Amniotic epithelial cell (primary cell): ENCODE measurements at regions not wholly inside any gene's neighbourhood (a gene's known extent, or its start where the extent isn't known, plus 50 kb on each side); places are given as distances from the start of the nearest gene placed in this dataset.

ENCODE experiments used
- DNase-seq: peaks from one replicate; pipeline ENCODE4 v3.0.0-alpha.2; 2010; ENCODE audit warnings: low read depth

DNA sequence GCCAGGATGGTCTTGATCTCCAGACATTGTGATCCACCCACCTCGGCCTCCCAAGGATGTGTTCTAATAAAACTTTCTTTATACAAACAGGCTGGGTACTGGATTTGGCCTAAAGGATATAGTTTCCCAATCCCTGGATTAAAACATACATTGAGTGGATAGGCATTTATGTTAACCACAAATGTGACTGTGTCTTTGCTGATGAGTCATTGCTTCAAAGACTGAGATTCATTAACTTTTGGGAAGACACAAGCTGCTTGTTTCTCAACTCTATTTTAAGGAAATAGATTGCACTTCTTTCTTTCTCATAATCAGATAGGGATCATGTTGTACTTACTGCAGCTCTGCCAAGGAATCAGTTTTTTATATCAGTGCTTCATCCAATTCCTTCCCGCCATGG lies 131.3 kb upstream of the AGA start:
- peak; percentile 94 for DNase-seq

DNA sequence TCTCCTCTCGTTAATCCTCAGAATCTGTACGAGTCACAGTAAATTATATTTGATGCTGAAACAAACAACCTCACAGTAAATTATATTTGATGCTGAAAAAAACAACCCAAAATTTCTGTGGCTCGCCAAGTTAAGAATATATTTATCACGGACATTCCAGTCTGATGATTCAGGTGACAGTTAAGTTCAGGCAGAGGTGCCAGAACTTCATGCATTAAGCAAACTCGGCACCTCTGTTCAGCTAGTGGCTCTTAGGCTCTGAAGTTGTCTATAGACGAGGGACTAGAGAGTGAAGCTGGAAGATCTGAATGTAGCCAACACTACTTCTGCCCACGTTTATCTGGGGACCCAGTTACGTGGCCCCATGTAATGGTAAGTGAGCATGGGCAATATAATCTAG lies 132.2 kb upstream of the AGA start:
- DNase-seq, result peak; percentile 61

DNA sequence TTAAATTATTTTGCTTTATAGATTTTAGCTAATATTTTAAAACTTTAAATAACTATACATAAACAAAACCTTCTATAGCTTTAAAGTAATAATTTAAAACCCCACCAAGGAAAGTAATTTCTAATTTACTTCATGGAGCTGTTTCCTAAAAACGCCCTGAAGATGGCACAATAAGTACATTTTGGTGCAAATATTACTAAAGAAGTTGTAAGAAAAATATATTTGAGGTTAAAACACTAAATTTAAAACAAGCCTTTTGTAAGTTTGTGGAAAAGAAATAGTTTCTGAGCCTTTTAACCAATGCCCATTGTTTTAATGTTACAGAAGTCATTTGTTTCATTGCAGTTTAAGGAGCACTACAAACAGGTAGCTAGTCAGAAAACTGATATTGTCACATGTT lies 137.4 kb upstream of the AGA start:
- DNase-seq, result no peak

DNA sequence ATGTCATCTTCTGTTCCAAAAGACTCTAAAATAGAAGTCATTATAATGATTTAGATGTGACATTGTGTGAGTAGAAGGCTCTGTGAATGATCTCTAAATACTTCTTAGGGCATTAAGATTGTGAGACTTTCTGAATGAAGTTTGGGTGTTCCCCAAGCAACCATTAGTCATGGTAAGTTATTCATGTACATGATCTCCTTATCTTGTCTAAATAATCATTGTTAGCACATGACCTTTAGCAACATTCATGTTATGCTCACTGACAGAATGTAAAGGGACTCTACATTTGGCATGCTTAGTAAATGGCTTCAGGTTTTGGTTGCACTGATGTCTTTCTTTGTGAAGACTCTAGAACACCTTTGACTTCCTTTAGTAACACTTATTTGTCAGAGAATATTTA lies 140.8 kb upstream of the AGA start:
- peak; percentile 31 for DNase-seq

DNA sequence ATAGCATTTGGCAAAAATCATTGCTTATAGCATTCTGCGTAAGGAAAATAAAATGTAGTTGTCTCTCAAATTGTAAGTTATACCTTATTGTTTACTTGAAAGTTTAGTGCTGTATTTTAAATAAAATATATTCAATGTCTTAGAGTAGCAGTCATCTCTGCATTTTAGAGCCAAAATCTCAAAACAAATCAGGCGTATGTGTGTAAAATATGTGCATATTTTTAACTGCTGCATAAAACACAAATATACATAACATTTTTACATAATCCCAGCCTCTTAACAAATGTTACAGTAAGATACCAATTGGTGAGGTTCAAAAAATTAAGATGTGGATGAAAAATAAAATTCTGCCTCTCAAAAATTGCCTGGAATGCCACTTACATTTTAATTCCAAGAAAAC lies 145.8 kb upstream of the AGA start:
- DNase-seq, result no peak

DNA sequence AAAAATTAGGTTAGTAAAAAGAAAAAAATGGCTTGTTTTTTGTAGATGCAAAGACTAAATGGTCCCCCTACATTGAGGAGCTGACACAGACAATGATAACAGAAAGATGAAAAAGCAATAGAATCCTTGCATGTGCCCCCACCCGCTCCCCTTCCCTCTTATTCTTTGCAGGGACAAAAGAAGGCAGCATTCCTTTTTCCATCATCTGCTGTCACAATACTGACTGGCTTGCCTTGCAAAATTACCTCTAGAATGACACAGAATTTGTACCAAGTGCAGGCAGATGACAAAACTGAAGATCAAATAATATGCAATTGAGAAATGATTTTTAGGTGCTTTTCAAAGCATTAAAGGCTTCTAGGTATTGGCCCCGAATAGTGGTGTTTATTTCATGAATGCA lies 153.1 kb upstream of the AGA start:
- DNase-seq, result no peak

DNA sequence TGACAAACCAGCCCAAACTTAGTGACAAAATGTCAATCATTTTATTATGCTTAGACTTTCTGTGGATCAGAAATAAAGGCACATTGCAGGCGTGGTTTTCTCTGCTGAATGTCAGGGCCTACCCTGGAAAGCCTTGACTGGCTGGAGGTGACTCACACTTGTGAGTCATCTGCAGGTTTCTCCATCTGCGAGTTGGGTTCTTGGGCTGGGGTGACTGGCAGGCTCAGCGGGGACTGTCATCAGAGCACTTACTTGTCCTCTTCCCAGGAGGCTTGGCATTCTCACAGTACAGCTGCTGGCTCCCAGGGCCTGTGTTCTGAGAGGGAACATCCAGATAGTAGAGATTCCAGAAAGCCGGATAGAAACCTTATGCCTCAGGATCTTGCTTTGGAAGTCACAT lies 153.8 kb upstream of the AGA start:
- peak; percentile 68 for DNase-seq

DNA sequence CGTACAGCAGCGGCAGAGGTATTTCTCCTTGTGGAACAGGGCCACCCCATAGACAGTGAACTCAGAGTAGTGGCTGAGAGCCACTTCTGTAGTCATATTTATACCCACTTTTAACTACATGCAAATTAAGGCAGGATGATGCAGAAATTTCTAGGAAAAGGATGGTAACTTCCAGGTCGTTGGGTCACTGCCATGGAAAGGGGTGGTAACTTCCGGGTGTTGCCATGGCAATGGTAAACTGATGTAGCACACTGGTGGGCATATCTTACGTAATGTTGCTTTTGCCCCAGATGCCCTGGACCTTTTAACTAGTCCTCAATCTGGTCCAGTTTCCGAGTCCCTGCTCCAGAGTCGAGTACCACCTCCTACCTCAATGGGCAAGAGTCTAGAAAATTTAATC lies 154.8 kb upstream of the AGA start:
- DNase-seq, result no peak

DNA sequence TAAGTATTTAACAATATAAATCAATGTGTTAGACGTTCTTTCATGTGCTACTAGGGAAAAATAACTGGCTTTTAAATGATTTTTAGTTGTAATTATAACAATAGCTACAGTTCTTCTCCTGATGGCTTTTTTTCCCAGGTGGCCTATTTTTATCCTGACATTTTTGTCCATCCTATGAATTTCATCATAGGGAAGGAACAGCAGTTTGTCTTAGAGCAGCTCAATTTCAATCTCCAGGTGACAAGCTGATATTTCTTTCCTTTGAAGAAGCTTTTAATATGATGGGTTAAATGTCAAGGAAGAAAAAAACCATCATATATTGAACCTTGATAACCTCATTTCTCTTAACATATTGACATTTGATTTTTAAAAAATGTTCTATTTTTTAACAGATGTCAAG lies 163.0 kb upstream of the AGA start:
- DNase-seq, result no peak

DNA sequence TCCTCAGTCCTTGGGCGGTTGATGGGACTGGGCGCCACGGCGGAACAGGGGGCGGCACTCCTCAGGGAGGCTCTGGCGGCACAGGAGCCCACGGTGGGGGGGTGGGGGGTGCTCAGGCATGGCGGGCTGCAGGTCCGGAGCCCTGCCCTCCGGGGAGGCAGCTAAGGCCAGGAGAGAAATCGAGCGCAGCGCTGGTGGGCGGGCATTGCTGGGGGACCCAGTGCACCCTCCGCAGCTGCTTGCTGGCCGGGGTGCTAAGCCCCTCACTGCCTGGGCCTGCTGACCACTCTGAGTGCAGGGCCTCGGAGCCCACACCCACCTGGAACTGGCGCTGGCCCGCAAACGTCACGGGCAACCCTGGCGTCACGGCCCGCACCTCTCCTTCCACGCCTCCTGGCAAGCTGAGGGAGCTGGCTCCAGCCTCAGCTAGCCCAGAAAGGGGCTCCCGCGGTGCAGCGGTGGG lies 164.9 kb upstream of the AGA start:
- no peak for DNase-seq

DNA sequence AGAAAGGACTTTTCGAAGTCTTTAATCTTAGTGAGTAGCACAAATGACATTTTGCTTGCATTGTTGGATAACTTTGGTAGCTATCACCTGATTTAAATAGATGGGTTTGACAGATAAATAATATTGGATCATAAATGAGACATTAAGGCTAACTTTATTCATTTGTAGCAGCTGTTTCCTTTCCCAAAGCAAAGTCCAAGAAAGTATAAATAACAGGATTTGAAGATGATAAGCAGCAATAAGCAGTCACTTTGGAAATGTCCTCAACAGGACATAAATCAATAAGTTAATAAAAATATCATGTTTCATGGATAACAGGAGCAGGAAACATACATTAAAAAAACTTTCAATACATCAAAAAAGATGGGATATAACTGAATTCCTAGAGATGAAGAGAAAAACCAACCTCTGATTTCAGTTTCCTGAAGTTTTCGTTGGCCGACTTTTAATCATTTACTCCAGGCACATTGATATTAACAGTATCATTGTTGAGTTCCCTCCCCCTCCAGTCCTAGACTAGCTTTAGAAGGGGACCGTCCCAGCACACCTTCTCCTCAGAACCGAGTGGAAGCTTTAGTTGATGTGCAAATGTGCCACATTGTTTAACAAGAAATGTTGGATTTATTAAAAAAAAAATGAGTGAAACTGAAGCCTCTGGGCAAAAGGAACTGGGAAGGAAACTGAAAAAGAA lies 169.9 kb upstream of the AGA start:
- DNase-seq, result no peak

DNA sequence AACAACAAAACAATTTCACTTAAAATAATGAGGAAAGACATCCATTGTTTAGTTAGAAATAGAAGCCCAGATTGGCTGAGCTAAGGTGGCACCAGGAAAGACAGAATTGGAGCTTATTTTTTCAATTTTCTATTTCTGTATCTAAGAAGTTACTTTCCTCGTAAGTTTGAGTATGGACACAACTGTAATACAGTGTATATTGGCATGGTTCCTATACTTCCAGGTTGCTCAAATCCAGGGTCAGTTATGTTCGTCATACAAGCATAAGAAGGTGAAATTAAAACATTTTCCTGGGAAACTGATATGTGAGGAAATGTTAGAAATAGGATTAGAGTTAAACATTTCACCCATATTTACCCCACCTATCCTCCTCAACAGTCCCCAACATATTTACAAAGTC lies 170.4 kb upstream of the AGA start:
- DNase-seq, result no peak

DNA sequence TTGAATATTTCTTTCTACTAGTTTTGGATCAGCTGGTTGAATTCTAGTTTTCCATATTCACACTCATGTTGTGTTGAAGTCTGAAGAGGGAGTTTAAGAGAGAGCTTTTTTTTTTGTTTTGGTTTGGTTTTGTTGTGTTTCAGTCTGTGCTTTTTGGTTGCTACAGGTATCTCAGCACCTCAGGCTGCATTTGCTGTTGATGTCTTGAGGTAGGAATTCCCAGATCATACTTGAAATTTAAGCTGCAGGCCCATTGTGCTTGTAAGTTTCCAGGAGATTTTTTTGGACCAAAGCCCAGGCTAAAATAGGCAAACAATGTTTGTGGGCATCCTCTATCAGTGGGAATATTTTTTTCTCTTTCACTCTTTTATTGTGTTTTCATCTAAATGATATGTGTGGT lies 190.2 kb upstream of the AGA start:
- DNase-seq, result peak; percentile 11

DNA sequence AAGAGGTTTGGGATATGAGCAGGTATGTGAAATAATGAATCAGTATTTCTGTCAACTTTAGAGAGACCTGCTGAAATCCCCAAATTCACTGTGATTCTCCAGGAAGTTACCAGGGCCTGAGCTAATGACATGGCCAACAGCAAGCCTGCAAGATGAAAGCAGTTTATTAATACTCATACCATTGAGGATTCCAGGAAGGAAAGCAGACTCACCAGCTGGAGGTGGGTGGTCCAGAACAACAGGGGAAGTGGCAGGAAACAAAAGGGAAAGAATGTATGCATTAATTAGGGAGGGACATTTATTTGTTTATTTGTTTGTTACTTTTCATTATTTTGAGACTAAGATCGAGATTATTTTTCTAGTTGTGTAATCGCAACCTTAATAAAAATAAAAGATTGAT lies 196.6 kb upstream of the AGA start:
- no peak for DNase-seq

DNA sequence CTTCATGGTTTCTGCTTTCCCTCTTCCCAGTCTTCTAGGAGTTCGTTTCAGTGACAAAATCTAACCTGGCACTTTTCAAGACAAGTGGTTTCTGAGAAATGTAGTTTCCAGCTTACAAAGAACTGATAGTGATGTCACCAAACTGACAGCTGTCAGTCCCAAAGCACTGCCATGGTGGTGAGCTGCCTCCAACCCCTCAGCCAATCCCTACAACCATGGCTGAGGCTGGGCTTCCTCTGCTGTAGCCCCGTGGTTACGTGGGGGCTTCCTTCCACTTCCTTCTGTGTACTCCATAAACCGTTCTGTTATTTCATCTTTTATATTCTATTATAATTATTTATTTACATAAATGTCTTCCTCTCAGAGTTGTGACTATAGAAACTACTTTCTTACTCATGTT lies 198.6 kb upstream of the AGA start:
- no peak for DNase-seq

DNA sequence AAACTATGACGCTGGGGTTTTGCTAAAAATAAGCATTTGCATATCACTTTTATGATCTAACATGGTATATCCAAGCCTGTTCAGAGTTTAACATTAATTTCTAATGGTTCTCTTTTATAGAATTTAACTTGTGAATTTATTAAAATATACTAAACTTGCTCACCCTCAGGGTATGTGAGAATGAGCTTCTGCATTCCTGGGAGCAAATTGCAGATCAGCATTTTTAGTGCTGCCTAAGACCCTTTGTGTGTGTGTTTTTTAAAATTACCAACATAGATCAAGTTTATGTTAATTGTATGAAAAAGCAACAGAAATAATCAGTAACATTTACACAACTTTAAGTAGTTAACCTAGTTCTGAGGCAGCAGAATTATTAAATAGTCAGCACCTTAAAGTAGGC lies 218.0 kb upstream of the AGA start:
- DNase-seq, result no peak

DNA sequence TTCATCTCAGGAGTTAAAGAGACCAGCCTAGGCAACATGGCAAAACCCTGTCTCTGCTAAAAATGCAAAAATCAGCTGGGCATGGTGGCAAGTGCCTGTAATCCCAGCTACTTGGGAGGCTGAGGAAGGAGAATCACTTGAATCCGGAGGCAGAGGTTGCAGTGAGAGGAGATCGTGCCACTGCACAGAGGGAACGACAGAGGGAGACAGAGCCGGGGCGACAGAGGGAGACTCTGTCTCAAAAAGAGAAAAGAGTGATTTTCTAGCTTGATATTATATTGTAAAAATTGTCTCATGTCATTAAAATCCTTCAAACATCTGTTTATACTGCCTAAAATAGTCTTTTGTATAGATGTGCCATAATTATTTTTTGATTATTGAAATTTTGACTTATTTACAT lies 225.4 kb upstream of the AGA start:
- DNase-seq, result no peak

DNA sequence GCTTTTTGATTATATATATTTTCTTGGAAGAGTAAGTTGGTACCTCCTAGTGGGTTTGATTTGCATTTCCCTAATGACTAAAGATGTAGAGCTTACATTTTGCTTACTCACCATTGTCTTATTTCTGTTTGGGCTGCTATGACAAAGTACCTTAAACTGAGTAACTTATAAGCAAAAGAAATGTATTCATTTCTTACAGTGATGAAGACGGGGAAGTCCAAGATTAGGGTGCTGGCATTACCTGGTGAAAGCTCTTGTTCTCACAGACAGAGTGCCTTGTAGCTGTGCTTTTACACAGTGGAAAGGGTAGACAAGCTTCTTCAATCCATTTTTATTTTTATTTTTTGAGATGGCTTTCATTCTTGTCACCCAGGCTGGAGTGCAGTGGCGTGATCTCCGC lies 229.2 kb upstream of the AGA start:
- DNase-seq, result no peak

DNA sequence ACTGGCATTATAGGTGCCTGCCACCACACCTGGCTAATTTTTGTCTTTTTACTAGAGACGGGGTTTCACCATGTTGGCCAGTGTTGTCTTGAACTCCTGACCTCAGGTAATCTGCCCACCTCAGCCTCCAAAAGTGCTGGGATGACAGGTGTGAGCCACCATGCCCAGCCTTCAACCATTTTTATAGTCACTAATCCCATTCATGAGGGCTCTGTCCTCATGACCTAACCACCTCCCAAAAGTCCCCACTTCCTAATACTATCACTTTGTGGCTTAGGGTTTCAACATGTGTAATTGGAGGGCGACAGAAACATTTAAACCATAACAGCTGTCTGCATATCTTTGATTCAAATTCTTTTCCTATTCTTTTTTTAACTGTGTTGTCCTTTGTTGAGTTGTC lies 229.6 kb upstream of the AGA start:
- no peak for DNase-seq

DNA sequence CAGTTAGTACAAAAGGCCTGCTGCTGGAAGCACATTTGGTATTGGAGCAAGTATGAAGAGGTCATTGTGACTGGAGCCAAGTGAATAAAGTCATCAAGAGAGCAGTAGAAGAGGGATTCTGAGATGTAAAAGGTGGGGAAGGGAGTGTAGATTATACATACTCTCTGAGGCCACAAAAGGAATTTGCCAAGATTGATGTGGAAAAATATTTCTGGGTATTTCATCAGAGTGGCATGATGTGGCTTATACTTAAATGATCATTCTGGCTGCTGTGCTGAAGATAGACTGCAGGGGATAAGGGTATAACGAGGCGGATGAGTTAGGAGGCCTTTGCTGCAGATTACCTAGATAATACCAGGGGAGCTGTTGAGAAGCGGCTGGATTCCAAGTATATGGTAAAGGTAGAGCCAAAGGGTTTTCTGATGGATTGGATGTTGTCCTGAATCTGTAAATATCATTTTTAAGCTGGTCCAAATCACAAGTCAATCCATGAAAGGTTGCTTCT lies 231.8 kb upstream of the AGA start:
- DNase-seq, result peak; percentile 12

DNA sequence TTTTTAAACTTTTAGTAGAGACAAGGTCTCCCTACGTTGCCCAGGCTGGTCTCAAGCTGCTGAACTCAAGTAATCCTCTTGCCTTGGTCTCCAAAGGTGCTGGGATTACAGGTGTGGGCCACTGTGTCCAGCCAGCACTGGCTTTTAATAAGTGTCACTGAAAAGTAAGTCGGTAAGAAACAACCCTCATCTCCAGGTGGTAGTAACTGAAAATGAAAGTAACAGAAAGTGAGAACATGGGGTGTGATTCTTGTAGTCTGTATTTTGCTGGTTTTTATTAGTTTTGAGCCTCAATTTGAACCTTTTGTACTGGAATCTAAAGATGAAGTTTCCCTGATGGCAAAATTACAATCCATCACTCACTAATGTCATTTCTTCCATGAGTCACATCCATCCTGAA lies 238.1 kb upstream of the AGA start:
- DNase-seq, result no peak

DNA sequence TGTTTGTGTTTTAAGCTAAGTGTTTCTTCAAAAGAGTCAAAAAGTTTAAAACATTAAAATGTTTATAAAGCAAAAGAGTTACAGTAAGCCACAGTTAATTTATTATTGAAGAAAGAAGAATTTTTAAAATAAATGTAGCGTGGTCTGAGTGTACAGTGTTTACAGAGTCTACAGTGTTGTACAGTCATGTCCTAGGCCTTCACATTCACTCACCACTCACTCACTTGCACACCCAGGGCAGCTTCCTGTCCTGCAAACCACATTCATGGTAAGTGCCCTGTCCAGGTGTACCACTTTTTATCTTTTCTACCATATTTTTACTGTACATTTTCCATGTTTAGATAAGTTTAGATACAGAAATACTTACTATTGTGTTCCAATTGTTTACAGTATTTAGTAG lies 239.7 kb upstream of the AGA start:
- no peak for DNase-seq

DNA sequence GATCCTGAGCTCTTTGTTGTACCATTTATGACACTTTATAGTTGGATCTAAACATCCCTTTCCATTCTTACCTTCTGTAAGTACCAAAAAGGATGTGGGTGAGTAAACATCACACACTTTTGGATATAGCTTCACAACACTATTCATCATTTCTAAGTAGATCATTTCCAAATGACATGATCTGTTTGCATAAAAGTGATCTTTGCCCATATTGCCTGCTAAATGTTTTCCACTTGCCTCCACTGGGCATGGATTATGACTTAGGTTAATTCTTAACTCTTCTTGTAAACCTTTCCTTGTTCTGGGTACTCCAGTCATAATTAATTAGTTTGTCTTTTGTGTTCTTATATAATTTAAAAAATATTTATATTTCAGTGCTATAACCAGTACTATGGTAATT lies 244.9 kb upstream of the AGA start:
- no peak for DNase-seq

DNA sequence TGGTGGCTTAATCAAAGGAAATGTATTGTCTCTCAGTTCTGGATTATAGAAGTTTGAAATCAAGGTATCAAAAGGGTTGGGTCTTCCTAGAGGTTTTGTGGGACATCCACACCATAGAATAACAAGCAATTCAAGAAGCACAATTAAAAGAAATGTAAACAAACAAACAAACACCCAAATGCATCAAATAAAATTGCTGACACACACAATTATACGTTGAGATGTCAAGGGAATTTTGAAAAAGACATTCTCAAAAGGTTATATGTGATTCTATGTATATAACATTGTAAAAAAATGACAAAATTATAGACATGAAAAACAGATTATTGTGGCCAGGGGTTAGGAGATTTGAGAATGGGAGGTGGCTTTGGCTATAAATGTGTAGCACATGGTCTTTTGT lies 250.7 kb upstream of the AGA start:
- DNase-seq, result no peak
